OCI-LY7 (cell line): ENCODE measurements at regions not wholly inside any gene's neighbourhood (a gene's known extent, or its start where the extent isn't known, plus 50 kb on each side); places are given as distances from the start of the nearest gene placed in this dataset.
"Not testable (repeated sequence)": the region's sequence is repeated elsewhere in the genome, so short reads cannot be mapped to it uniquely, and the experiment has no call there.

ENCODE experiments used
- BruUV-seq: library from RNA; stranded (reverse); fragments of 400-500 nt; replicated peaks from 2 replicates; lab custom pipeline; 2021; lab: Mats Ljungman, UMichigan
- CTCF ChIA-PET: fragments of 300-600 bp; sonication (Branson Sonifier 250); formaldehyde crosslinking; loops from one replicate; lab custom pipeline; 2022; ENCODE audit warnings: antibody characterized with exemption; ENCODE audit not compliant: unreplicated experiment; lab: Charles Lee
- POLR2A ChIA-PET: fragments of 300-600 bp; sonication (Branson Sonifier 250); formaldehyde crosslinking; loops from one replicate; lab custom pipeline; 2022; ENCODE audit warnings: antibody characterized with exemption; lab: Charles Lee
- DNase-seq: peaks from one replicate; pipeline ENCODE4 v3.0.0-alpha.2; 2015; ENCODE audit warnings: low spot score
- H2AFZ ChIP-seq: fragments of 200-600 bp; sonication (generic), shearing (Covaris generic); 2 replicates; pipeline ENCODE4 v1.6.1; 2014; ENCODE audit warnings: mild to moderate bottlenecking, antibody characterized with exemption, low read length, moderate library complexity
- H3K27ac ChIP-seq: fragments of 200-600 bp; sonication (generic); 2 replicates; pipeline ENCODE4 v1.5.1; 2014; ENCODE audit warnings: mixed run types, low read depth, mild to moderate bottlenecking, moderate library complexity, low read length, inconsistent platforms; ENCODE audit not compliant: poor library complexity, severe bottlenecking
- H3K36me3 ChIP-seq: fragments of 200-600 bp; sonication (generic); 2 replicates; pipeline ENCODE4 v1.6.1; 2014; ENCODE audit warnings: mild to moderate bottlenecking, antibody characterized with exemption, low read length, moderate library complexity, mixed read lengths; ENCODE audit not compliant: insufficient read depth
- H3K4me1 ChIP-seq: fragments of 200-600 bp; sonication (generic); 2 replicates; pipeline ENCODE4 v1.5.1; 2014; ENCODE audit warnings: mild to moderate bottlenecking, low read length; ENCODE audit not compliant: insufficient read depth, poor library complexity, severe bottlenecking
- H3K4me2 ChIP-seq: fragments of 200-600 bp; sonication (generic); 2 replicates; pipeline ENCODE4 v1.6.1; 2014; ENCODE audit warnings: mild to moderate bottlenecking, low read length
- H3K4me3 ChIP-seq: fragments of 200-600 bp; sonication (generic); 2 replicates; pipeline ENCODE4 v1.5.1; 2014; ENCODE audit warnings: mild to moderate bottlenecking, low read depth, low read length; ENCODE audit not compliant: poor library complexity, severe bottlenecking
- H3K79me2 ChIP-seq: fragments of 200-600 bp; sonication (generic); 2 replicates; pipeline ENCODE4 v1.6.1; 2016; ENCODE audit warnings: low read depth, mild to moderate bottlenecking, low read length, moderate library complexity, mixed read lengths; ENCODE audit not compliant: insufficient read depth
- H3K9me2 ChIP-seq: fragments of 200-600 bp; sonication (generic); 2 replicates; pipeline ENCODE4 v1.6.1; 2016; ENCODE audit warnings: mild to moderate bottlenecking, low read length, mixed read lengths; ENCODE audit not compliant: insufficient read depth
- H3K9me3 ChIP-seq: fragments of 200-600 bp; sonication (generic); 2 replicates; pipeline ENCODE4 v1.6.1; 2014; ENCODE audit warnings: mild to moderate bottlenecking, mixed run types, low read length, mixed read lengths
- H4K20me1 ChIP-seq: fragments of 200-600 bp; sonication (generic); 2 replicates; pipeline ENCODE4 v1.6.1; 2014; ENCODE audit warnings: mild to moderate bottlenecking, antibody characterized with exemption, low read length, moderate library complexity, mixed read lengths; ENCODE audit not compliant: insufficient read depth
- CTCF ChIP-seq: fragments of 200-600 bp; sonication (generic); conservative IDR thresholded peaks from 2 replicates; pipeline ENCODE4 v1.5.1; 2014; ENCODE audit warnings: mild to moderate bottlenecking, antibody characterized with exemption, low read length, moderate library complexity, mixed read lengths
- EZH2phosphoT487 ChIP-seq: fragments of 200-600 bp; sonication (generic); IDR thresholded peaks from 2 replicates; pipeline ENCODE4 v1.6.1; 2018; ENCODE audit warnings: low read depth, borderline replicate concordance, mild to moderate bottlenecking, mixed run types, antibody characterized with exemption, low read length, moderate library complexity, mixed read lengths
- intact Hi-C: fragments of 100-400 bp; cut with micrococcal nuclease; formaldehyde crosslinking; loops from one replicate; pipeline ENCODE4 v1.10.0; 2022; ENCODE audit not compliant: unreplicated experiment

DNA sequence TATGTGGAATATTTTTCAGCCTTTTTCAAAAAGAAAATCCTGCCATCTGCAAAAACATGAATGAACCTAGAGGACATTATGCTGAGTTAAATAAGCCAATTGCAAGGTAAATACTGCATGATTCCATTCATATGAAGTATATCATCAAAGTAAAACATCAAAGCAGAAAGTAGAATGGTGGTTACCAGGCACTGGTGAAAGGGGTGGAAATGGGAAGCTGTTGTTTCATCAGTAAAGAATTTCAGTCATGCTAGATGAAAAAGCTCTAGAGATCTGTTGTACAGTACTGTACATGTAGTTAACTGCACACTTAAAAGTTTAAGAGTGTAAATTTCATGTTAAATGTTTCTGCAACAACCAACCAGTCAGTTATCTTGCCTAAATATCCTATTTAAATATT lies 196.8 kb upstream of the ADGRL3 start:
- intact Hi-C loops, result no loop called here

DNA sequence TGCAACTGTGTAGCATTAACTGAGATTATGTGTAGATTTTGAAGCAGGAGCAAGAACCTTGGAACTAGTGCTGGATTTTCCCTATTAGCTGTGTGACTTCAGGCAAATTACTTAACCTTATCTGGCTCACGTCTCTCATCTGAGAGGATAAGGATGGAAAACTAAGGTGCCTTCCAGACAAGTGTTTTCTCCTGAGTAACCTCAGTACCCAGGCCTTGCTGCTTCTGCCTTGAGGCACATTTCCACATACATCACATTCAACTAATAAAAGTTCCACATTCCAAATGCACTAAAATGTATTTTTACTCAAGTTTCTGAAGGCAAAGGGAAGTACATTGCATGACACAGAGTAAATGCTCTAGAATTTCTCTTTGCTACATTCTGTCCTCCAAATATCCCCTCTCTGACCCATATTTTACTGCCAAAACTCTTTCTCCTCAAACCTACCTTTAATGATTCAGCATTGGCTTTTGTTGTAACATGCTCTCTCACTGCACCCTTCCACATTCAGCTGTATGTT lies 195.4 kb upstream of the ADGRL3 start:
- ChIA-PET CTCF (no interaction called here), POLR2A (no interaction called here)
- Histone ChIP-seq H3K4me1 (no peaks in the 10 kb centered on the region), H3K36me3 (no peaks in the 10 kb centered on the region), H2AFZ (no peak overlapping the region), H3K27ac (no peak overlapping the region), H3K9me2 (no peaks in the 10 kb centered on the region), H3K4me3 (no peak overlapping the region), H3K79me2 (no peaks in the 10 kb centered on the region), H3K9me3 (no peaks in the 10 kb centered on the region), H3K4me2 (no peak overlapping the region), H4K20me1 (no peaks in the 10 kb centered on the region)
- no peak for DNase-seq
- TF ChIP-seq CTCF (no peak), EZH2phosphoT487 (no peak)
- BruUV-seq, result no TSS peak
- intact Hi-C loops, result no loop called here

More for the DNA sequence above, 196.8 kb upstream of the ADGRL3 start:
- Histone ChIP-seq H2AFZ (no peak overlapping the region), H4K20me1 (no peaks in the 10 kb centered on the region), H3K27ac (no peak overlapping the region), H3K4me1 (no peaks in the 10 kb centered on the region), H3K4me3 (no peak overlapping the region), H3K9me2 (no peaks in the 10 kb centered on the region), H3K9me3 (no peaks in the 10 kb centered on the region), H3K36me3 (no peaks in the 10 kb centered on the region), H3K79me2 (no peaks in the 10 kb centered on the region), H3K4me2 (no peak overlapping the region)
- ChIA-PET POLR2A (no interaction called here), CTCF (no interaction called here)
- DNase-seq, result no peak
- no TSS peak for BruUV-seq
- TF ChIP-seq EZH2phosphoT487, result no peak
- no peak for TF ChIP-seq CTCF

DNA sequence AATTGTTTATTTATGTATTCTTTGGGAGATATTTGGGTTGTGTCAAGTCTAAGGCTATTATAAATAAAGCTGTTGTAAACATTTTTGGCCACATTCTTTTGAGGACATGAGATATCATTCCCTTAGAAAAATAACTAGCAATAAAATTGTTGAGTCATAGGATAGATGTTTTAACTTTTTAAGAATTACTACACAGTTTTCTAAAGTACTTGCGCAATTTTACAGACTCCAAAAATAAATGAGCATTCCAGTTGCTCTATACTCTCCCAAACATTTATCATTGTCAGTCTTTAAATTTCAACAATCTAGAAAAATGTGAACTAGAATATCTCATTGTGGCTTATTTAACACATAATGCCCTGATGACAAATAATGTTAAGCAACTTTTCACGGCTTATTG lies 189.1 kb upstream of the ADGRL3 start:
- DNase-seq, result no peak
- TF ChIP-seq EZH2phosphoT487 (no peak), CTCF (no peak)
- CTCF ChIA-PET, result no interaction called here

GRCh38 chr4:61011936-61012335 lies 188.2 kb upstream of the ADGRL3 start:
- BruUV-seq, H3K4me3 ChIP-seq, H3K4me1 ChIP-seq, POLR2A ChIA-PET, H4K20me1 ChIP-seq, intact Hi-C loops, H2AFZ ChIP-seq, DNase-seq, CTCF ChIA-PET, H3K4me2 ChIP-seq, H3K79me2 ChIP-seq, H3K9me3 ChIP-seq, H3K27ac ChIP-seq, H3K9me2 ChIP-seq, H3K36me3 ChIP-seq: not testable (repeated sequence)

More for the DNA sequence above, 189.1 kb upstream of the ADGRL3 start:
- Histone ChIP-seq H3K79me2 (no peaks in the 10 kb centered on the region), H2AFZ (no peak overlapping the region), H3K4me3 (no peak overlapping the region), H3K4me2 (no peak overlapping the region), H3K27ac (no peak overlapping the region), H3K4me1 (no peaks in the 10 kb centered on the region), H4K20me1 (no peaks in the 10 kb centered on the region), H3K9me3 (no peaks in the 10 kb centered on the region), H3K9me2 (no peaks in the 10 kb centered on the region), H3K36me3 (no peaks in the 10 kb centered on the region)
- intact Hi-C loops, result no loop called here
- BruUV-seq, result no TSS peak
- POLR2A ChIA-PET, result no interaction called here
